ENCODE measurements at regions not wholly inside any gene's neighbourhood (a gene's known extent, or its start where the extent isn't known, plus 50 kb on each side); places are given as distances from the start of the nearest gene placed in this dataset.
"Not testable (repeated sequence)": the region's sequence is repeated elsewhere in the genome, so short reads cannot be mapped to it uniquely, and the experiment has no call there.

DNA sequence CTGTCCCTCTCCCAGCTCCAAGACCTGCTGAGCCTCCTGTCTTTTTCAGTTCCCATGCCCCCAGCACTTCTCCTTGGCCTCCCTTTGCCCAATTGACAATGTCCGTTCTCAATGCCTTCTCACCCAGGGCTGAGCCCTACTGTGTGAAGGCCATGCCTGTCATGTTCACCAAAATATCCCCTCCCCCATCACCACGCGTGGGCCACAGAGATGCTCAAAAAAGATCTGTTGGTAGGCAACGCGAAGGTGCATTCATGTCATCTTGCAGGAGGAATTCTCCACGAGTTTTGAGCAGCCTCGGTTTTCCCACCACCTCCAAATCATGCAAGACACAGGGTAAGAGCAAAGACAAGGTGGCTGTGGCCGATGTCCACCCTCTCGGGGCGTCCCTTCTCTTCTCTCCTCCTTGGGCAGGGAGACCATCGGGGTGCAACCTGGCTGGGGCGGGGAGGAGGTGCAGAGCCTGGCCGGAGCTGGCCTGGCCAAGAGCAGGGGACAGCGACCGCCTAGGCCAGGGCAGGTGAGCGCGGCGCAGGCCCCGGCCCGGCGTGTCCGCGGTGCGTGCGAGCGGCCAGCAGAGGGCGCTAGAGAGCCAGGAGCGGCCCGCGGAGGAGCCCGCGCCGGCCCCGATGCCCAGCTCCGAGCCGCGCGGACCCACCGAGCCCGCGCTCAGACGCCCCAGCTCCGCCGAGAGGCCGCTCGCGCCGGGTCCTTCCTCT, 56.3 kb upstream of the KRTAP5-11 start:
- peak; percentile 44 for DNase-seq (ENCODE audit: low read depth)

DNA sequence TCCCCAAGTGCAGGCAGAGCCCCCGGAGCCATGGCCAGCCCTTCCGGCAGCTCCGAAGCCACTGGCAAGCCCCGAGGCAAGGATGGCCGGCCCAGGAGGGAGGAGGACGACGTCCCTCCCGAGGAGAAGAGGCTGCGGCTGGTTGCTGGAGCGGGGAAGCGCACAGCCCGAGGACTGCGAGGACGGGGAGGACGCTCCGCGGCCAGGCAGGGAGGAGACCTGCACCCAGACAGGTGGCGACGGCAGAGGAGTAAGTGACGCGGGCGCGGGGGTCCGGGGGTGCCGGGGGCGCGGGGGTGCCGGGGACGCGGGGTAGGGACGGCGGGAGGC, 56.8 kb upstream of the KRTAP5-11 start:
- not testable (repeated sequence) for DNase-seq (ENCODE audit: low read depth)

DNA sequence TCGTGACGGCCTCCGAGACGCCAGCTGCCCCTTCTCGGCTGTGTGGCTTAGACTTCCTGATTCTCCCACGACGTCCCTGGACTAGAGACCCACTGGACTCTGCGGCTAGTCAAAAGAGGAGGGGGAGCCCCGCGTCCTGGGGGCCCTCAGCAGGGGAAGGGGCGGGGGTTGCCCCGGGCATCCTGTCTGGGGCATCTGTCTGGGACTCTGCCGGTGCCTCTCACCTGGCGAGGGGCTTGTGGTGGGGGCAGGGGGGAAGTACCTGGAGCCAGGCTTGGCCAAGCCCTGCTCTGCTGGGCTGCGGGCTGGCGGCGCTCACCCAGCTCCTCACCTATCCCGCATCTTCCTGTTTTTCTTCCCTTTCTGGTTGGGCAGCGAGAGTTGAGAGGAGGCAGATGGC, 57.2 kb upstream of the KRTAP5-11 start:
- DNase-seq (ENCODE audit: low read depth) = not testable (repeated sequence)

DNA sequence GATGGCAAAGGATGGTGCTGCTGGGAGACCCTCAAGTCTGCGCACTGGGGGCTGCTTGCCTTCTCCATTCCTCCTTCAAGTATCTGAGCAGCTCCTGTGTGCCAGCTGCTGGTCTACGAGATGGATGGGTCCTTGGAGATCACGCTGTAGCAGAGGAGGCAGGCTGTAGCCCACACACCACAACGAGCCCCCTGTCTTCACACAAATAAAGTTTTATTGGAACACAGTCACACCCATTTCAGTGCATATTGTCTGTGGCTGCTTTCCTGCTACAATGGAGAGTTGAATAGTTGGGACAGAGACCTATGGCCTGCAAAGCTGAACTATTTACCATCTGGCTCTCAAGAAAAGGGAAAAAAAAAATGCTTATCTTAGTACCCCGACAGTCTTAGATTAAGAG, 64.4 kb upstream of the KRTAP5-11 start:
- DNase-seq (ENCODE audit: low read depth) = not testable (repeated sequence)

DNA sequence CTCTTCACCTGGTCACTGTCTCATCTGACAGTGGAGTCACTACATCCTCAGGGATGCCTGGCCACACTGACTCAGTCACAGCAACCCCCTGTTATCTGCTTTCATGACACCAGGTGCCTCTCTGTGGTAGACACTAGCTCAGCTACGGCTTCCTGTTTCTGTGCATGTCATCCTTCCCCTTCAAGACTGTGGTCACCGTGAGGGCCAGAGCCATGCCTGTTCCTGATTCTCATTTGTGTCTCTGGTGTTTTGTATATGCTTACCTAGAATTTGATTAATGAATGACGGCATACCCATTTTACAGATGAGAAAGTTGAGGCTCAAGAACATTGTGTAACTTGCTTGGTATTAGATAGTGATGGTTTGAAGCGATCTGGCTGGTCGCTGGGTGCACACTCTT, 70.3 kb upstream of the KRTAP5-11 start:
- DNase-seq (ENCODE audit: low read depth) = not testable (repeated sequence)

DNA sequence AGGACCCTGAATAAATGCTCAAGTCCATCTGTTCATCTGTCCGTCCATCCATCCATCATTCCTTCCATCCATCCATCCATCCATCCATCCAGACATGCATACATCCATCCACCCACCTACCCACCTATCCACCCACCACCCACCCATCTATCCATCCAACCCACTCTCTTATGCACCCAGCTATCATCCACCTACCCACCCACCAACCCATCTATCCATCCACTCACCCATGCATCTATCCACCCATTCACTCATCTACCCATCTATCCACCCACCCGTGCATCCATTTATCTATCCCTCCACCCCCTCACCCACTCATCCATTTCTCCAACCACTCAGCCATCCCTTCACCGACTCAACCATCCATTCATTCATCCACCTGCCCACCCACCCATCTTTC, 71.7 kb upstream of the KRTAP5-11 start:
- DNase-seq (ENCODE audit: low read depth) = not testable (repeated sequence)

DNA sequence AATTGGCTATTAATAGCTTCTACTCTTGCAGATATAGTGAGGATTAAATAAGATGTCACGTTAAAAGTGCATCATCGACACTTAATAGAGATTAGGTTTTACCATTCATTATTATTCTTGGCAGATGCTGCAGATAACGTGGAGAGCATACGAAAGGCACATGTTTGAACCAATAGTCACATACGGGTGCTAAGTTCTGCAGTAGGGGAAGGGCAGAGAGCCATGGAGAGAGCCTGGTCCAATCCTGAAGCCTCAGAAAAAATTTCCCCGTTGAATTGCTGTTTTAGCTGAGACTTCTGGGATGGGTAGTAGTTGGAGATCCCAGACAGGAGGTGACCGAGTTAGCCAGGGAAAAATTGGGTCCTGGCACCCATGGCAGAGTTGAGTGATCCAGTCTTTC, 72.4 kb upstream of the KRTAP5-11 start:
- DNase-seq (ENCODE audit: low read depth) = not testable (repeated sequence)

DNA sequence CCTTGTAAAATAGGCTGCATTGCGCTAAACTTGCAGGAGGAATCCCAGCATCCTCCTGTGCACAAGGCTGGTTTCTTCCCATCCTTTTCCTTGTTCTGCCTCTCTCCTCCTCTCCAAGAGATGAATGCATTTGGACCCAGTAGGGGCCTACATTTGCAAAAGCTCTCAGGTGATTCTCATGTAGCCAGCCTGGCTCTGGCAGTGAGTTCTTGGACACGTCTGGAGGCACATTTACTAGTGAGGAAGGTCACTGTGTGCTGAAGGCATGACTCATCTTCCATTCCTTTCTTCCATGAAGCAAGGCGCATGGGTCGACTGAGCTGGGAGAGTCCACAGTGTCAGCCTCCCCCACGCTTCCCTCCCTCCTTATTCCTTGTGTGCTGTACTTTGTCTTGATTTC, 73.8 kb upstream of the KRTAP5-11 start:
- DNase-seq (ENCODE audit: low read depth) = not testable (repeated sequence)

DNA sequence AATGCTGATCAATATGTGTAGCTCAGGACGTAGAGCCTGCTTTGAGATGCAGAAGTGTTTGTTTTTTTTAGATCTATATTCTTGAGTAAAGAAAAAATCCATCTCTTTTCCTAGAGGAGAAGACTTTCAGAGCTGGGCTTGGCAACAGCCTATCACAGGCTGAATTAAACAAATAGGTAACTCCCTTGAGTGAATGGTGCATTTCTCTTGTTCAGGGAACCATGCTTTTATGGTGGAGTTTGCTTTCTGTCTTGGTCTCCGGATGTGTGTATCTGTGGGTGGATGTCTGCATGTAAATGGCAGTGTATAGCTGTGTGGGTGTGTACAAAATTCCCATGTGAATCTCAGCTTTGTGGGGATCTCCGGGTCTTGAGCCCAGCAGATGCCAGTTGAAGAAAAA, 82.3 kb upstream of the KRTAP5-11 start:
- DNase-seq (ENCODE audit: low read depth) = not testable (repeated sequence)

DNA sequence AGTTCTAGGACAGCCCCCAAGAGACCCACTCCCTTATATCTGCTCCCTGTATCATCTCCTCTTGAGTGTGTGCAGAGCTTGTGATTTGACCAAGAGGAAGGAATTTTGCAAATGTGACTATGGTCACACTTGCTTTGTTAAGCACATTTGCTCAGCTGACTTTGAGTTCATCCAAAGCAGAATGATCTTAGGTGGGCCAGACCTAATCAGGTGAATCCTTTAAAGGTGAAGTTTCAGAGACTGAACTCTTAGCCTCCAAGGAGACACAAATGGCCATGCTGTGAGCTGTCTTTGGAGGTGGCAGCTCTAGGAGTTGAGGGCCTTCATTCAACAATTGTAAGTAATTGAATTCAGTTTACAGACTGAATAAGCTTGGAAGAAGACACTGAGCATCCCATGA, 115.4 kb upstream of the KRTAP5-11 start:
- DNase-seq (ENCODE audit: low read depth) = not testable (repeated sequence)

DNA sequence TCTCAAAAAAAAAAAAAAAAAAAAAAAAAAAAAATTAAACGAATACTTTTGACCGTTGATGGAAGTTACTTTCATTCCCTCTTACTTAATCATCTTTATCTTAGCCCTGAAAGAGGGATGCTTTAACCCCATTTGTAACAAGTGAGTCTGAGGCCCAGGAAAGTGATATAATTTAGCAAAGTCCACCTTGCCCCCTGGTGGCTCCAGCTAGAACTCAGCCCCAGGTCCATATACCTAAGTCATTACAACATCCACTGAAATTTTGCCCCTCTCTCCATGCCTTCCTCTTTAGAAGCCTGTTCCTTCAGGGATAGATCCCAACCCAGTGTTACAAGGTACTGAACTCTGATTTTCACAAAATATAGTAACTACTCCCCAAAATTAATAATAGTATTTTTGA, 116.3 kb upstream of the KRTAP5-11 start:
- not testable (repeated sequence) for DNase-seq (ENCODE audit: low read depth)

DNA sequence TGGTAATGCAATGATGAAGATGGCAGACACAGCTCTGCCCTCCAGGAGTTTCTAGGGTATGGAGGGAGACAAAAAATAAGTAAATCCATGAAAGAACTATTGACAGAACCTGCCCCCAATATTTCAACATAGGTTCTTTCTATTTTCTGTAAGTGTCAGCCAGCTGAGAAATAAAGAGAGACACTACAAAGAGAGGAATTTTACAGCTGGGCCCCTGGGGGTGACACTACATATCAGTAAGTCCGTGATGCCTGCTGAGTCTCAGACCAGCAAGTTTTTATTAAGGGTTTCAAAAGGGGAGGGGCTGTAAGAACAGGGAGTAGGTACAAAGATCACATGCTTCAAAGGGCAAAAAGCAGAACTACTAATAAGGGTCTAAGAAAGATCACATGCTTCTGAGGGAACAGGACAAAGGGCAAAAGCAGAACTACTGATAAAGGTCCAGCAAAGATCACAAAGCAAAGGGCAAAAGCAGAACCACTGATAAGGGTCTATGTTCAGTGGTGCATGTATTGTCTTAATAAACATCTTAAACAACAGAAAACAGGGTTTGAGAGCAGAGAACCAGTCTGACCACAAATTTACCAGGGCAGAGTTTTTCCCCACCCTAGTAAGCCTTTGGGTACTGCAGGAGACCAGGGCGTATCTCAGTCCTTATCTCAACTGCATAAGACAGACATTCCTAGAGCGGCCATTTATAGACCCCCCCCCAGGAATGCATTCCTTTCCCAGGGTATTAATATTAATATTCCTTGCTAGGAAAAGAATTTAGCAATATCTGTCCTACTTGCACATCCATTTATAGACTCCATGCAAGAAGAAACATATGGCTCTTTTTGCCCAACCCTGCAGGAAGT, 119.0 kb upstream of the KRTAP5-11 start:
- not testable (repeated sequence) for DNase-seq (ENCODE audit: low read depth)

DNA sequence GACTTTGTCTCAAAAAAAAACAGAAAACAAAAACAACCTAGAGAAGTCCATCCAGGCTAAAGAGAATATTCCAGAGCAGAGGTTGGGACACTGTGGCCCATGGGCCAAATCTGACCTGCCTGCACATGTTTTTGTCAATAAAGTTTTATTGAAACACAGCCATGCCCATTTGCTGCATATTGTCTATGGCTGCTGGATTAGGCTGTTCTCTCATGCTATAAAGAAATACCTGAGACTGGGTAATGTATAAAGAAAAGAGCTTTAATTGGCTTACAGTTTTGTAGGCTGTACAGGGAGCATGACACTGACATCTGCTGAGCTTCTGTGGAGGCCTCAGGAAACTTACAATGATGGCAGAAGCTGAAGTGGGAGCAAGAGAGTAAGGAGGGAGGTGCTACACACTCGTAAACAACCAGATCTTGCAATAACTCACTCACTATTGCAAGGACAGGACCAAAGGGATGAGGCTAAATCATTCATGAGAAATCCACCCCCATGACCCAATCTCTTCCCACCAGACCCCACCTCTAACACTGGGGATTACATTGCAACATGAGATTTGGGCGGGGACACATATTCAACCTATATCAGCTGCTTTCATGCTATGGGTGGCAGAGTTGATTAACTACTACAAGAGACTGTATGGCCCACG, 122.5 kb upstream of the KRTAP5-11 start:
- not testable (repeated sequence) for DNase-seq (ENCODE audit: low read depth)

DNA sequence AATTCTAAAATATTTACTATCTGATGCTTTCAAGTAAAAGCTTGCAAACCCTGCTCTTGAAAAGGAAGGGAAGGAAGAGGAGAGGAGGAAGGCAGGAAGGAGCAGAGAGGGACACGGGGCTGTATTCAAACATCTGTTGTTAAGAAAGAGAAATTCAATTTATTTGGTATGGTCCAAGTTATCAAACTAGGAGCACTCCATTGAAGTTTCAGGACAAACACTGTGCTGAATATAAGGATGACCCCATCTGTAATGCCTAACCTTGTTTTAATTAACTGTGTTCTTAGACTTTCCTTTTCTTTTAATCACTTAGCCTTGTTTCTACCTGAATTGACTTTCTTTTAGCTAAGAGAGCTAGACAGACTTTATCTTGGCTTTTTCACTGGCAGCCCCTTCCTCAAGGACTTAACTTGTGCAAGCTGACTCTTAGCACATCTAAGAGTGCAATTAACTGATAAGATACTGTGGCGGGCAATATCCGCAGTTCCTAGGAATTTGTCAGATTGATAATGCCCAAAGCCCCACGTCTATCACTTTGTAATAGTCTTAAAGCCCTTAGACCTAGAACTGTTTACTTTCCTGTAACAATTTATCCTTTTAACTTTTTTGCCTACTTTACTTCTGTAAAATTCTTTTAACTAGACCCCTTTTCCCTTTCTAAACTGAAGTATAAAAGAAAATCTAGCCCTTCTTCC, 123.2 kb upstream of the KRTAP5-11 start:
- DNase-seq (ENCODE audit: low read depth) = not testable (repeated sequence)

DNA sequence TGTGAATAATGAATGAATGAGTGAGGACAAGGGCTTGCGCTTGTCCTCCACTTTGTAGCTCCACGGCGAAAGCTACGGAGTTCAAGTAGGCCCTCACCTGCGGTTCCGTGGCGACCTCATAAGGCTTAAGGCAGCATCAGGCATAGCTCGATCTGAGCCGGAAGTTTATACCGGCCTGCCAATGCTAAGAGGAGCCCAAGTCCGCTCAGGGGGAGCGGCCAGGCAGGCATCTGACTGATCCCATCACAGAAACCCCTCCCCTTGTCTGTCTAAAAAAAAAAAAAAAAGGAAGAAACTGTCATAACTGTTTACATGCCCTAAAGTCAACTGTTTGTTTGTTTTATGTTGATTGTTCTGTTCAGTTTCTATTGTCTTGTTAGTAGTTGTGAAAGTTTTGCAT, 124.4 kb upstream of the KRTAP5-11 start:
- DNase-seq (ENCODE audit: low read depth) = not testable (repeated sequence)

DNA sequence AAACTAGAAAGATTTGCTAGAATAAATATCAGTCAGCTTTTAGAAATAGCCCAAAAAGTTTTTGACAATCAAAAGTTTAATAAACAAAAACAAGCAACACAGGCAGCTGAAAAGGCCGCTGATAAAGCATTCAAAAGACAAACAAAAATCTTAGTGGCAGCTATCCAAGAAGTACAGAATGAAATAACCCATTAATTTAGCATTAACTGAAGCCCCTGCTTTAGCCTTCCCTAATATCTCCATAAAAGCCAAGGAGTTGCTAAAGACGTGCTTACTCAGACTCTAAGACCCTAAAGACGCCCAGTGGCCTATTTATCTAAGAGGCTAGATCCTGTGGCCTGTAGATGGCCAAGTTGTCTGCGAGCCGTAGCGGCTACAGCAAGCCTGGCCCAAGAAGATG, 123.5 kb upstream of the DEFB108B start:
- not testable (repeated sequence) for DNase-seq (ENCODE audit: low read depth)

DNA sequence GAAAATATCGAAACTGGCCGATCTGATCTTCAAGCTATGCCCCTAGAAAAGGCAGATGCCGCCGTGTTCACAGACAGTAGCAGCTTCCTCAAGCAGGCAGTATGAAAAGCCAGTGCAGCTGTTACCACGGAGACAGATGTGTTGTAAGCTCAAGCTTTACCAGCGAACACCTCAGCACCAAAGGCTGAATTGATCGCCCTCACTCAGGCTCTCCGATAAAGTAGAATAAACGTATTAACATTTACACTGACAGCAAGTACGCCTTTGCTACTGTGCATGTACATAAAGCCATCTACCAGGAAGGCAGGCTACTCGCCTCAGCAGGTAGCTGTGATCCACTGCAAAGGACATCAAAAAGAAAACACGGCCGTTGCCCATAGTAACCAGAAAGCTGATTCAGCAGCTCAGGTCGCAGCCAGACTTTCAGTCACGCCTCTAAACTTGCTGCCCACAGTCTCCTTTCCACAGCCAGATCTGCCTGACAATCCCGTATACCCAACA, 122.8 kb upstream of the DEFB108B start:
- DNase-seq (ENCODE audit: low read depth) = not testable (repeated sequence)

DNA sequence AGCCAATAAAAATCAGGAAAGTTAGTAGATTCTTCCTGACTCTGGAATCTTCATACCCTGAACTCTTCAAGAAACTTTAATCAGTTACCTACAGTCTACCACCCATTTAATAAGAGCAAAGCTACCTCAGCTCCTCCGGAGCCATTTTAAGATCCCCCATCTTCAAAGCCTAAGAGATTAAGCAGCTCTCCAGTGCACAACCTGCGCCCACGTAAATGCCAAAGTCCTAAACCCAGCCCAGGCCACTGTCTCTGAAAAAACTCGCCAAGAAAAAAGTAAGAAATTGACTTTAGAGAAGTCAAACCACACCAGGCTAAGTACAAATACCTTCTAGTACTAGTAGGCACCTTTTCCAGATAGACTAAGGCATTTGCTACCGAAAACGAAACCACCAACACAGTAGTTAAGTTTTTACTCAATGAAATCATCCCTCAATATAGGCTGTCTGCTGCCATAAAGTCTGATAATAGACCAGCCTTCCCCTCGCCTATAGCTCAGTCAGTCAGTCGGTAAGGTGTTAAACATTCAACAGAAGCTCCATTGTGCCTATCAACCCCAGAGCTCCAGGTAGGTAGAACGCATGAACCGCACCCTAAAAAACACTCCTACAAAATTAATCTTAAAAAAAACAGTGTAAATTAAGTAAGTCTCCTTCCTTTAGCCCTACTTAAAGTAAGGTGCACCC, 122.2 kb upstream of the DEFB108B start:
- DNase-seq (ENCODE audit: low read depth) = not testable (repeated sequence)

DNA sequence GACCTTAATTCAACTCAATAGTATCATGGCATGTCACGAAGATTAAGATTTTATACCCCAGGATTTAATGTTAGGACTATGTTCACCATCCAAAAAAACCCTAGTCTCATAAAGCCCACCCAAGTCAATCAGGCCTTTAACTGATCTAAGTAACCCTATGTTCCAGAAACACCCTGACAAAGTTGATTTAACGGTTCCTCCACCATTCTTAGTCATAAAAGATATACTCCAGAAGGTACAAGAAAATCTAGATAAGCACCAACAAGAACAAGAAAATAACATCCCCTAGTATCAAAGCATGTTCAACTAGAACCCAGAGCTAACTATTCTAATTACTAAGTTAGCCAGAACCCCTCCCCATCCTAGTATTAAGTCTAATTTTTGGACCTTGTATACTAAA, 120.7 kb upstream of the DEFB108B start:
- DNase-seq (ENCODE audit: low read depth) = not testable (repeated sequence)

DNA sequence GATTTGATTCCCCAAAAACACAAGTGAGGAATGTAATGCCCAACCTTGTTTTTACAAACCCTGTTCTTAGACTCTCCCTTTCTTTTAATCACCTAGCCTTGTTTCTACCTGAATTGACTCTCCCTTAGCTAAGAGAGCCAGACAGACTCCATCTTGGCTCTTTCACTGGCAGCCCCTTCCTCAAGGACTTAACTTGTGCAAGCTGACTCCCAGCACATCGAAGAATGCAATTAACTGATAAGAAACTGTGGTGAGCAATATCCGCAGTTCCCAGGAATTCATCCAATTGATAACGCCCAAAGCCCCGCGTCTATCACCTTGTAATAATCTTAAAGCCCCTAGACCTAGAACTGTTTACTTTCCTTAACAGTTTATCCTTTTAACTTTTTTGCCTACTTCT, 120.2 kb upstream of the DEFB108B start:
- DNase-seq (ENCODE audit: low read depth) = not testable (repeated sequence)

DNA sequence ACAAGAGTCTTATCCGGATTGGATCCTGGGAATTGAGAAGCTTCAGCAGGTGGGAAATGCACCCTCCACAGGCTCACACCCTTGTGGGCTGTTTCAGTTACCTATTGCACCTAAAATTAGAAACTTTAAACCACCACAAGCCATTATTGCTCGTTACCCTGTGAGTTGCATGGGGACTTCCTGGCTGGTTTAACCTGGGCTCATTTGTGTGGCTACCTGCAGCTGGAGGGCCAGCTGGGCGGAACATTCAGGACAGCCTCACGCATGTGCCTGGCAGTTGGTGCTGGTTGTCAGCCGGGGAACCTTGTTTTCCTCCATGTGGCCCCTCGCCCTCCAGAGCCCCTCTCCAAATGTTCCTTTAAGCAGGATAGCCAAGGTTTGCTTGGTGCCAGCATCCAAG, 118.5 kb upstream of the DEFB108B start:
- DNase-seq (ENCODE audit: low read depth) = not testable (repeated sequence)
